K562 (cell line): ENCODE measurements at regions not wholly inside any gene's neighbourhood (a gene's known extent, or its start where the extent isn't known, plus 50 kb on each side); places are given as distances from the start of the nearest gene placed in this dataset.
"Not testable (repeated sequence)": the region's sequence is repeated elsewhere in the genome, so short reads cannot be mapped to it uniquely, and the experiment has no call there.

Experiments used
- POLR2A ChIP-seq: fragments of 450-650 bp; conservative IDR thresholded peaks from 2 replicates; pipeline ENCODE4 v1.6.1; 2016
- SIN3A ChIP-seq, 2 experiments: fragments of 150-350 bp in 1 of 2; IDR thresholded peaks; 2 replicates each; pipeline ENCODE4 v1.6.1; 2011 to 2016; ENCODE audit warnings: borderline replicate concordance in 2 of 2, low read depth in 2 of 2, low read length in 2 of 2, mild to moderate bottlenecking in 2 of 2, moderate library complexity in 2 of 2; ENCODE audit not compliant: control insufficient read depth in 1 of 2
- SP1 ChIP-seq: sonication (generic); formaldehyde crosslinking; IDR thresholded peaks from 2 replicates; pipeline ENCODE4 v1.8.1; 2022; ENCODE audit warnings: mild to moderate bottlenecking, missing genetic modification reagents
- ZEB2 ChIP-seq: fragments of 450-650 bp; IDR thresholded peaks from 2 replicates; pipeline ENCODE4 v1.6.1; 2016
- ZNF133 ChIP-seq: fragments of 250-450 bp; sonication (Bioruptor Pico); IDR thresholded peaks from 2 replicates; pipeline ENCODE4 v1.4.0; 2020; ENCODE audit warnings: mild to moderate bottlenecking
- ZZZ3 ChIP-seq: fragments of 450-650 bp; IDR thresholded peaks from 2 replicates; pipeline ENCODE4 v1.6.1; 2016; ENCODE audit warnings: antibody characterized with exemption, mild to moderate bottlenecking, moderate library complexity
- TF ChIP-seq, protein P1 (sequence below), 2 experiments: fragments of 450-650 bp; IDR thresholded peaks; 2 replicates each; pipeline ENCODE4 v1.6.1; 2018; ENCODE audit warnings: mild to moderate bottlenecking in 2 of 2, low read depth in 1 of 2; ENCODE audit not compliant: partially characterized antibody in 2 of 2
- TF ChIP-seq, protein P2 (sequence below): fragments of 450-650 bp; IDR thresholded peaks from 2 replicates; pipeline ENCODE4 v1.6.1; 2016; ENCODE audit warnings: borderline replicate concordance
- TF ChIP-seq, protein P3 (sequence below), 2 experiments: fragments of 450-650 bp in 1 of 2; sonication (generic) in 1 of 2; formaldehyde crosslinking in 1 of 2; IDR thresholded peaks in 1 of 2; conservative IDR thresholded peaks in 1 of 2; 2 replicates each; pipeline versions ENCODE4 v1.6.1 to v1.8.1; 2016 to 2023; ENCODE audit warnings: mild to moderate bottlenecking in 2 of 2, moderate library complexity in 2 of 2, inconsistent platforms in 1 of 2, missing genetic modification reagents in 1 of 2

DNA sequence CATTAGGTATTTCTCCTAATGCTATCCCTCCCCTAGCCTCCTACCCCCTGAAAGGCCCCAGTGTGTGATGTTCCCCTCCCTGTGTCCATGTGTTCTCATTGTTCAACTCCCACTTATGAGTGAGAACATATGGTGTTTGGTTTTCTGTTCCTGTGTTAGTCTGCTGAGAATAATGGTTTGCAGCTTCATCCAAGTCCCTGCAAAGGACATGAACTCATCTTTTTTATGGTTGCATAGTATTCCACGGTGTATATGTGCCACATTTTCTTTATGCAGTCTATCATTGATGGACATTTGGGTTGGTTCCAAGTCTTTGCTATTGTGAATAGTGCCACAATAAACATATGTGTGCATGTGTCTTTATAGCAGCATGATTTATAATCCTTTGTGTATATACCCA, 77.3 kb downstream of the LACC1 start:
- not testable (repeated sequence) for TF ChIP-seq ZNF133 (CRISPR knock-in tag); SP1 (CRISPR knock-in tag); SIN3A (IDR thresholded peaks at IDR 0.05; ENCODE audit: borderline replicate concordance in 2 of 2, control insufficient read depth in 1 of 2, low read depth in 2 of 2, low read length in 2 of 2); POLR2A; ZEB2; ZZZ3
- TF ChIP-seq, protein P1, sequence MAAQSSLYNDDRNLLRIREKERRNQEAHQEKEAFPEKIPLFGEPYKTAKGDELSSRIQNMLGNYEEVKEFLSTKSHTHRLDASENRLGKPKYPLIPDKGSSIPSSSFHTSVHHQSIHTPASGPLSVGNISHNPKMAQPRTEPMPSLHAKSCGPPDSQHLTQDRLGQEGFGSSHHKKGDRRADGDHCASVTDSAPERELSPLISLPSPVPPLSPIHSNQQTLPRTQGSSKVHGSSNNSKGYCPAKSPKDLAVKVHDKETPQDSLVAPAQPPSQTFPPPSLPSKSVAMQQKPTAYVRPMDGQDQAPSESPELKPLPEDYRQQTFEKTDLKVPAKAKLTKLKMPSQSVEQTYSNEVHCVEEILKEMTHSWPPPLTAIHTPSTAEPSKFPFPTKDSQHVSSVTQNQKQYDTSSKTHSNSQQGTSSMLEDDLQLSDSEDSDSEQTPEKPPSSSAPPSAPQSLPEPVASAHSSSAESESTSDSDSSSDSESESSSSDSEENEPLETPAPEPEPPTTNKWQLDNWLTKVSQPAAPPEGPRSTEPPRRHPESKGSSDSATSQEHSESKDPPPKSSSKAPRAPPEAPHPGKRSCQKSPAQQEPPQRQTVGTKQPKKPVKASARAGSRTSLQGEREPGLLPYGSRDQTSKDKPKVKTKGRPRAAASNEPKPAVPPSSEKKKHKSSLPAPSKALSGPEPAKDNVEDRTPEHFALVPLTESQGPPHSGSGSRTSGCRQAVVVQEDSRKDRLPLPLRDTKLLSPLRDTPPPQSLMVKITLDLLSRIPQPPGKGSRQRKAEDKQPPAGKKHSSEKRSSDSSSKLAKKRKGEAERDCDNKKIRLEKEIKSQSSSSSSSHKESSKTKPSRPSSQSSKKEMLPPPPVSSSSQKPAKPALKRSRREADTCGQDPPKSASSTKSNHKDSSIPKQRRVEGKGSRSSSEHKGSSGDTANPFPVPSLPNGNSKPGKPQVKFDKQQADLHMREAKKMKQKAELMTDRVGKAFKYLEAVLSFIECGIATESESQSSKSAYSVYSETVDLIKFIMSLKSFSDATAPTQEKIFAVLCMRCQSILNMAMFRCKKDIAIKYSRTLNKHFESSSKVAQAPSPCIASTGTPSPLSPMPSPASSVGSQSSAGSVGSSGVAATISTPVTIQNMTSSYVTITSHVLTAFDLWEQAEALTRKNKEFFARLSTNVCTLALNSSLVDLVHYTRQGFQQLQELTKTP (IDR thresholded peaks at IDR 0.05; ENCODE audit: low read depth in 1 of 2, partially characterized antibody in 2 of 2) = not testable (repeated sequence)
- TF ChIP-seq, protein P2, sequence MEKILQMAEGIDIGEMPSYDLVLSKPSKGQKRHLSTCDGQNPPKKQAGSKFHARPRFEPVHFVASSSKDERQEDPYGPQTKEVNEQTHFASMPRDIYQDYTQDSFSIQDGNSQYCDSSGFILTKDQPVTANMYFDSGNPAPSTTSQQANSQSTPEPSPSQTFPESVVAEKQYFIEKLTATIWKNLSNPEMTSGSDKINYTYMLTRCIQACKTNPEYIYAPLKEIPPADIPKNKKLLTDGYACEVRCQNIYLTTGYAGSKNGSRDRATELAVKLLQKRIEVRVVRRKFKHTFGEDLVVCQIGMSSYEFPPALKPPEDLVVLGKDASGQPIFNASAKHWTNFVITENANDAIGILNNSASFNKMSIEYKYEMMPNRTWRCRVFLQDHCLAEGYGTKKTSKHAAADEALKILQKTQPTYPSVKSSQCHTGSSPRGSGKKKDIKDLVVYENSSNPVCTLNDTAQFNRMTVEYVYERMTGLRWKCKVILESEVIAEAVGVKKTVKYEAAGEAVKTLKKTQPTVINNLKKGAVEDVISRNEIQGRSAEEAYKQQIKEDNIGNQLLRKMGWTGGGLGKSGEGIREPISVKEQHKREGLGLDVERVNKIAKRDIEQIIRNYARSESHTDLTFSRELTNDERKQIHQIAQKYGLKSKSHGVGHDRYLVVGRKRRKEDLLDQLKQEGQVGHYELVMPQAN = not testable (repeated sequence)
- TF ChIP-seq, protein P3, sequence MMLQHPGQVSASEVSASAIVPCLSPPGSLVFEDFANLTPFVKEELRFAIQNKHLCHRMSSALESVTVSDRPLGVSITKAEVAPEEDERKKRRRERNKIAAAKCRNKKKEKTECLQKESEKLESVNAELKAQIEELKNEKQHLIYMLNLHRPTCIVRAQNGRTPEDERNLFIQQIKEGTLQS (IDR thresholded peaks at IDR 0.05) = not testable (repeated sequence)
- TF ChIP-seq, protein P3 (CRISPR knock-in tag; conservative IDR thresholded peaks at IDR 0.05) = not testable (repeated sequence)
